HCT116 (cell line): ENCODE measurements at regions not wholly inside any gene's neighbourhood (a gene's known extent, or its start where the extent isn't known, plus 50 kb on each side); places are given as distances from the start of the nearest gene placed in this dataset.

Source experiments
- CEBPB ChIP-seq: IDR thresholded peaks from 2 replicates; pipeline ENCODE4 v1.6.1; 2012; ENCODE audit warnings: low read depth
- CTCF ChIP-seq, 3 experiments: fragments of 200-600 bp in 1 of 3; sonication (generic) in 1 of 3; IDR thresholded peaks in 2 of 3; conservative IDR thresholded peaks in 1 of 3; 2 replicates each; pipeline ENCODE4 v1.5.1; 2012 to 2017; ENCODE audit warnings: low read depth in 2 of 3, low read length in 2 of 3, antibody characterized with exemption in 1 of 3, borderline replicate concordance in 1 of 3, control low read depth in 1 of 3, mild to moderate bottlenecking in 1 of 3, mixed read lengths in 1 of 3, mixed run types in 1 of 3, moderate library complexity in 1 of 3; ENCODE audit not compliant: insufficient read depth in 1 of 3
- EGR1 ChIP-seq: IDR thresholded peaks from 2 replicates; pipeline ENCODE4 v1.6.1; 2012; ENCODE audit warnings: low read depth
- ELF1 ChIP-seq: IDR thresholded peaks from 2 replicates; pipeline ENCODE4 v1.6.1; 2012; ENCODE audit warnings: low read depth, borderline replicate concordance
- EZH2 ChIP-seq: fragments of 200-600 bp; sonication (generic); IDR thresholded peaks from 2 replicates; pipeline ENCODE4 v1.6.1; 2017; ENCODE audit warnings: antibody characterized with exemption, mixed run types
- EZH2phosphoT487 ChIP-seq: fragments of 200-600 bp; IDR thresholded peaks from 2 replicates; pipeline ENCODE4 v1.6.1; 2018; ENCODE audit warnings: antibody characterized with exemption, borderline replicate concordance
- JUND ChIP-seq: IDR thresholded peaks from 2 replicates; pipeline ENCODE4 v1.6.1; 2012
- POLR2AphosphoS5 ChIP-seq: IDR thresholded peaks from 2 replicates; pipeline ENCODE4 v1.6.1; 2011; ENCODE audit warnings: mild to moderate bottlenecking, low read depth, low read length, moderate library complexity
- RAD21 ChIP-seq: IDR thresholded peaks from 2 replicates; pipeline ENCODE4 v1.6.1; 2012; ENCODE audit warnings: low read depth, mild to moderate bottlenecking
- YY1 ChIP-seq: IDR thresholded peaks from 2 replicates; pipeline ENCODE4 v1.6.1; 2011; ENCODE audit warnings: low read length, low read depth, moderate library complexity, mild to moderate bottlenecking; ENCODE audit not compliant: insufficient replicate concordance; ENCODE audit errors: extremely low read depth
- ZFX ChIP-seq: fragments of 450-650 bp; IDR thresholded peaks from 2 replicates; pipeline ENCODE4 v1.6.1; 2017
- TF ChIP-seq, protein P1 (sequence below): IDR thresholded peaks from 2 replicates; pipeline ENCODE4 v1.6.1; 2012; ENCODE audit warnings: low read depth

- TF ChIP-seq EZH2phosphoT487 (no peak), CTCF (IDR thresholded peaks at IDR 0.05 in 2 of 3, conservative IDR thresholded peaks at IDR 0.05 in 1 of 3; ENCODE audit: borderline replicate concordance in 1 of 3, insufficient read depth in 1 of 3, low read depth in 2 of 3, low read length in 2 of 3) (no peak), POLR2AphosphoS5 (no peak), EGR1 (no peak), YY1 (no peak), CEBPB (no peak), RAD21 (no peak), ZFX (no peak), JUND (no peak), ELF1 (no peak), EZH2 (no peak)
- TF ChIP-seq, protein P1, sequence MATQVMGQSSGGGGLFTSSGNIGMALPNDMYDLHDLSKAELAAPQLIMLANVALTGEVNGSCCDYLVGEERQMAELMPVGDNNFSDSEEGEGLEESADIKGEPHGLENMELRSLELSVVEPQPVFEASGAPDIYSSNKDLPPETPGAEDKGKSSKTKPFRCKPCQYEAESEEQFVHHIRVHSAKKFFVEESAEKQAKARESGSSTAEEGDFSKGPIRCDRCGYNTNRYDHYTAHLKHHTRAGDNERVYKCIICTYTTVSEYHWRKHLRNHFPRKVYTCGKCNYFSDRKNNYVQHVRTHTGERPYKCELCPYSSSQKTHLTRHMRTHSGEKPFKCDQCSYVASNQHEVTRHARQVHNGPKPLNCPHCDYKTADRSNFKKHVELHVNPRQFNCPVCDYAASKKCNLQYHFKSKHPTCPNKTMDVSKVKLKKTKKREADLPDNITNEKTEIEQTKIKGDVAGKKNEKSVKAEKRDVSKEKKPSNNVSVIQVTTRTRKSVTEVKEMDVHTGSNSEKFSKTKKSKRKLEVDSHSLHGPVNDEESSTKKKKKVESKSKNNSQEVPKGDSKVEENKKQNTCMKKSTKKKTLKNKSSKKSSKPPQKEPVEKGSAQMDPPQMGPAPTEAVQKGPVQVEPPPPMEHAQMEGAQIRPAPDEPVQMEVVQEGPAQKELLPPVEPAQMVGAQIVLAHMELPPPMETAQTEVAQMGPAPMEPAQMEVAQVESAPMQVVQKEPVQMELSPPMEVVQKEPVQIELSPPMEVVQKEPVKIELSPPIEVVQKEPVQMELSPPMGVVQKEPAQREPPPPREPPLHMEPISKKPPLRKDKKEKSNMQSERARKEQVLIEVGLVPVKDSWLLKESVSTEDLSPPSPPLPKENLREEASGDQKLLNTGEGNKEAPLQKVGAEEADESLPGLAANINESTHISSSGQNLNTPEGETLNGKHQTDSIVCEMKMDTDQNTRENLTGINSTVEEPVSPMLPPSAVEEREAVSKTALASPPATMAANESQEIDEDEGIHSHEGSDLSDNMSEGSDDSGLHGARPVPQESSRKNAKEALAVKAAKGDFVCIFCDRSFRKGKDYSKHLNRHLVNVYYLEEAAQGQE, result no peak
Observed at GRCh38 chr3:34139566-34139965, 341.1 kb downstream of the PDCD6IP start.
